Gastrocnemius medialis (tissue), 4 donors: ENCODE measurements at regions not wholly inside any gene's neighbourhood (a gene's known extent, or its start where the extent isn't known, plus 50 kb on each side); places are given as distances from the start of the nearest gene placed in this dataset.

ENCODE experiments used
- ATAC-seq, 2 donors: fragments of 150-250 bp; one replicate each; pipeline ENCODE4 v1.9.1; 2016
- DNase-seq, 2 donors: peaks; one replicate each; pipeline ENCODE4 v3.0.0-alpha.2; 2019
- H3K27ac ChIP-seq, 4 donors: fragments of 200-600 bp; sonication (generic); 1 replicate in 1 of 4; 2 replicates in 3 of 4; pipeline ENCODE4 v1.5.1; 2016 to 2018; ENCODE audit warnings: mild to moderate bottlenecking in 2 of 4, moderate library complexity in 1 of 4
- H3K27me3 ChIP-seq, 3 donors: fragments of 200-600 bp; sonication (generic) in 2 of 3; 1 replicate in 1 of 3; 2 replicates in 2 of 3; pipeline versions ENCODE4 v1.5.1 to v1.6.0; 2016 to 2019; ENCODE audit warnings: mild to moderate bottlenecking in 1 of 3, moderate library complexity in 1 of 3
- H3K36me3 ChIP-seq, 2 donors: fragments of 200-600 bp; sonication (generic) in 1 of 2; one replicate each; pipeline ENCODE4 v1.5.1; 2017 to 2018
- H3K4me1 ChIP-seq, 2 donors: fragments of 200-600 bp; sonication (generic) in 1 of 2; one replicate each; pipeline ENCODE4 v1.5.1; 2016 to 2017; ENCODE audit warnings: mild to moderate bottlenecking in 2 of 2
- H3K4me3 ChIP-seq, 4 donors: fragments of 200-600 bp; sonication (generic) in 3 of 4; 1 replicate in 1 of 4; 2 replicates in 3 of 4; pipeline ENCODE4 v1.5.1; 2016 to 2019; ENCODE audit warnings: mild to moderate bottlenecking in 2 of 4
- H3K9me3 ChIP-seq, 3 donors: fragments of 200-600 bp; sonication (generic) in 2 of 3; 1 replicate in 1 of 3; 2 replicates in 2 of 3; pipeline ENCODE4 v1.5.1; 2016 to 2019
- CTCF ChIP-seq, 5 experiments: fragments of 450-650 bp in 3 of 5; fragments of 200-600 bp in 2 of 5; sonication (generic) in 2 of 5; IDR thresholded peaks in 4 of 5; conservative IDR thresholded peaks in 1 of 5; 1 replicate in 4 of 5; 2 replicates in 1 of 5; pipeline ENCODE4 v1.5.1; 2016 to 2019; ENCODE audit warnings: antibody characterized with exemption in 5 of 5, mild to moderate bottlenecking in 3 of 5, moderate library complexity in 3 of 5
- POLR2A ChIP-seq, 2 donors: fragments of 450-650 bp; IDR thresholded peaks; one replicate each; pipeline ENCODE4 v1.6.1; 2017; ENCODE audit warnings: antibody characterized with exemption in 2 of 2, mild to moderate bottlenecking in 2 of 2, moderate library complexity in 2 of 2
- in situ Hi-C, 4 donors: fragments of 200-750 bp; cut with MboI; loops; one replicate each; pipeline versions ENCODE4 v1.15.0 to v1.8.0; 2017; ENCODE audit warnings: low sequenced_read_pairs in 4 of 4
- intact Hi-C: fragments of 100-400 bp; cut with DNase I; formaldehyde crosslinking; loops from one replicate; pipeline ENCODE4 v1.15.1; 2023; ENCODE audit warnings: low total_unique reads

GRCh38 chr10:105963334-105963884 lies 1201.1 kb downstream of the SORCS1 start:
- Histone ChIP-seq H3K4me3 (no peak overlapping the region), H3K27me3 (no peaks in the 10 kb centered on the region), H3K27ac (no peak overlapping the region), H3K36me3 (no peaks in the 10 kb centered on the region), H3K9me3 (no peaks in the 10 kb centered on the region), H3K4me1 (no peaks in the 10 kb centered on the region)
- intact Hi-C loops (no loop called here), in situ Hi-C loops (no loop called here)
- DNase-seq = no peak
- ATAC-seq = no peak
- TF ChIP-seq POLR2A (IDR thresholded peaks at IDR 0.05) (no peak), CTCF (IDR thresholded peaks at IDR 0.05 in 4 of 5, conservative IDR thresholded peaks at IDR 0.05 in 1 of 5) (no peak)

GRCh38 chr10:105956550-105956949 lies 1208.0 kb downstream of the SORCS1 start:
- no peaks in the 10 kb centered on the region for H3K4me1 ChIP-seq
- TF ChIP-seq CTCF (IDR thresholded peaks at IDR 0.05 in 4 of 5, conservative IDR thresholded peaks at IDR 0.05 in 1 of 5) = no peak
- no peak for TF ChIP-seq POLR2A (IDR thresholded peaks at IDR 0.05)
- in situ Hi-C loops = no loop called here
- no peak overlapping the region for H3K27ac ChIP-seq
- H3K27me3 ChIP-seq = no peaks in the 10 kb centered on the region
- ATAC-seq (no peak), DNase-seq (no peak)
- no peaks in the 10 kb centered on the region for H3K9me3 ChIP-seq
- no peaks in the 10 kb centered on the region for H3K36me3 ChIP-seq
- intact Hi-C loops = no loop called here
- H3K4me3 ChIP-seq = no peak overlapping the region

- in situ Hi-C loops = no loop called here
- TF ChIP-seq CTCF (IDR thresholded peaks at IDR 0.05 in 4 of 5, conservative IDR thresholded peaks at IDR 0.05 in 1 of 5) (no peak), POLR2A (IDR thresholded peaks at IDR 0.05) (no peak)
Measured at GRCh38 chr10:105953861-105954260, 1210.6 kb downstream of the SORCS1 start.

GRCh38 chr10:105953056-105953455 lies 1211.5 kb downstream of the SORCS1 start:
- no peaks in the 10 kb centered on the region for H3K9me3 ChIP-seq
- no peaks in the 10 kb centered on the region for H3K36me3 ChIP-seq
- H3K27ac ChIP-seq = no peak overlapping the region
- ATAC-seq (no peak), DNase-seq (no peak)
- in situ Hi-C loops (no loop called here), intact Hi-C loops (no loop called here)
- H3K4me1 ChIP-seq = no peaks in the 10 kb centered on the region
- no peak overlapping the region for H3K4me3 ChIP-seq
- no peak for TF ChIP-seq POLR2A (IDR thresholded peaks at IDR 0.05)
- no peak for TF ChIP-seq CTCF (IDR thresholded peaks at IDR 0.05 in 4 of 5, conservative IDR thresholded peaks at IDR 0.05 in 1 of 5)
- H3K27me3 ChIP-seq = no peaks in the 10 kb centered on the region

More at GRCh38 chr10:105953861-105954260, 1210.6 kb downstream of the SORCS1 start:
- Histone ChIP-seq H3K9me3 (no peaks in the 10 kb centered on the region), H3K36me3 (no peaks in the 10 kb centered on the region), H3K27ac (no peak overlapping the region), H3K4me3 (no peak overlapping the region), H3K27me3 (no peaks in the 10 kb centered on the region), H3K4me1 (no peaks in the 10 kb centered on the region)
- DNase-seq (no peak), ATAC-seq (no peak)
- intact Hi-C loops = no loop called here

- TF ChIP-seq CTCF (IDR thresholded peaks at IDR 0.05 in 4 of 5, conservative IDR thresholded peaks at IDR 0.05 in 1 of 5) = no peak
- TF ChIP-seq POLR2A (IDR thresholded peaks at IDR 0.05) = no peak
- H3K9me3 ChIP-seq = no peaks in the 10 kb centered on the region
- no peak overlapping the region for H3K27ac ChIP-seq
- no peaks in the 10 kb centered on the region for H3K4me1 ChIP-seq
- DNase-seq (no peak), ATAC-seq (no peak)
- no peak overlapping the region for H3K4me3 ChIP-seq
- no peaks in the 10 kb centered on the region for H3K36me3 ChIP-seq
- no peaks in the 10 kb centered on the region for H3K27me3 ChIP-seq
- intact Hi-C loops (no loop called here), in situ Hi-C loops (no loop called here)
Measured at GRCh38 chr10:105952153-105952552, 1212.4 kb downstream of the SORCS1 start.
